Endothelial cell (in vitro differentiated cells): ENCODE measurements at regions not wholly inside any gene's neighbourhood (a gene's known extent, or its start where the extent isn't known, plus 50 kb on each side); places are given as distances from the start of the nearest gene placed in this dataset.

ENCODE experiments used
- DNase-seq: peaks from one replicate; pipeline ENCODE4 v3.0.0; 2021; ENCODE audit warnings: low spot score
- H3K27ac Mint-ChIP-seq: one replicate; pipeline ENCODE4 v1.8.0; 2021; ENCODE audit warnings: mixed read lengths, inconsistent platforms; ENCODE audit not compliant: unreplicated experiment
- H3K27me3 Mint-ChIP-seq: one replicate; pipeline ENCODE4 v1.8.0; 2021; ENCODE audit warnings: mild to moderate bottlenecking, moderate library complexity, mixed read lengths, inconsistent platforms; ENCODE audit not compliant: unreplicated experiment
- H3K36me3 Mint-ChIP-seq: one replicate; pipeline ENCODE4 v1.8.0; 2021; ENCODE audit warnings: mild to moderate bottlenecking, low read depth, mixed read lengths, inconsistent platforms; ENCODE audit not compliant: unreplicated experiment
- H3K4me1 Mint-ChIP-seq: one replicate; pipeline ENCODE4 v1.8.0; 2021; ENCODE audit warnings: mild to moderate bottlenecking, mixed read lengths, inconsistent platforms; ENCODE audit not compliant: unreplicated experiment
- H3K4me3 Mint-ChIP-seq: one replicate; pipeline ENCODE4 v1.8.0; 2021; ENCODE audit warnings: mild to moderate bottlenecking, mixed read lengths, inconsistent platforms; ENCODE audit not compliant: unreplicated experiment
- H3K9me3 Mint-ChIP-seq: one replicate; pipeline ENCODE4 v1.8.0; 2021; ENCODE audit warnings: mixed read lengths, inconsistent platforms; ENCODE audit not compliant: unreplicated experiment
- TF ChIP-seq, protein P1 (sequence below): fragments of 200-600 bp; sonication (generic); IDR thresholded peaks from one replicate; pipeline ENCODE4 v1.5.0; 2021; ENCODE audit warnings: antibody characterized with exemption; ENCODE audit not compliant: unreplicated experiment

DNA sequence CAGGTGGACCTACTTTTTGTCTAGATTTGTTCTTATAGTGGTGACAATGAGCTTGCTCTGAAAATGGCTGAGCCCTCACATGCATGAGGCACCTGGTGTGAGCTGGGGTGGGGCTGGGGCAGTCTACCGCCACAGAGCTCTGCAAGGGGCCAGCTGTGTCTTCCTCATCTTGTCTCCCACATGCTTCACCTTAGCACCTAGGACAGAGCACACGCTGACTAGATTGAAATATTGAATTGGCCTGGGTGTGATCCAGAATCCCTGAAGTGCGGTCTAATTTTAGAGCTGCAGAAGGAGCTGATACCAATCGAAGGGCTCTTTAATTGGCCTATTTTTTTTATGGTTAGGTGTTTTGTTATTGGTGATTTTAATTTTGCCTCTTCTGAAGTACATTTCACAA, 126.1 kb upstream of the NFIB start:
- Mint-ChIP-seq H3K4me3 (no peak overlapping the region), H3K9me3 (no peaks in the 10 kb centered on the region), H3K27ac (no peak overlapping the region), H3K27me3 (peaks cover 3% of the 10 kb centered on the region), H3K4me1 (peaks cover 27% of the 10 kb centered on the region), H3K36me3 (no peaks in the 10 kb centered on the region)
- TF ChIP-seq, protein P1, sequence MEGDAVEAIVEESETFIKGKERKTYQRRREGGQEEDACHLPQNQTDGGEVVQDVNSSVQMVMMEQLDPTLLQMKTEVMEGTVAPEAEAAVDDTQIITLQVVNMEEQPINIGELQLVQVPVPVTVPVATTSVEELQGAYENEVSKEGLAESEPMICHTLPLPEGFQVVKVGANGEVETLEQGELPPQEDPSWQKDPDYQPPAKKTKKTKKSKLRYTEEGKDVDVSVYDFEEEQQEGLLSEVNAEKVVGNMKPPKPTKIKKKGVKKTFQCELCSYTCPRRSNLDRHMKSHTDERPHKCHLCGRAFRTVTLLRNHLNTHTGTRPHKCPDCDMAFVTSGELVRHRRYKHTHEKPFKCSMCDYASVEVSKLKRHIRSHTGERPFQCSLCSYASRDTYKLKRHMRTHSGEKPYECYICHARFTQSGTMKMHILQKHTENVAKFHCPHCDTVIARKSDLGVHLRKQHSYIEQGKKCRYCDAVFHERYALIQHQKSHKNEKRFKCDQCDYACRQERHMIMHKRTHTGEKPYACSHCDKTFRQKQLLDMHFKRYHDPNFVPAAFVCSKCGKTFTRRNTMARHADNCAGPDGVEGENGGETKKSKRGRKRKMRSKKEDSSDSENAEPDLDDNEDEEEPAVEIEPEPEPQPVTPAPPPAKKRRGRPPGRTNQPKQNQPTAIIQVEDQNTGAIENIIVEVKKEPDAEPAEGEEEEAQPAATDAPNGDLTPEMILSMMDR, result no peak
- no peak for DNase-seq

DNA sequence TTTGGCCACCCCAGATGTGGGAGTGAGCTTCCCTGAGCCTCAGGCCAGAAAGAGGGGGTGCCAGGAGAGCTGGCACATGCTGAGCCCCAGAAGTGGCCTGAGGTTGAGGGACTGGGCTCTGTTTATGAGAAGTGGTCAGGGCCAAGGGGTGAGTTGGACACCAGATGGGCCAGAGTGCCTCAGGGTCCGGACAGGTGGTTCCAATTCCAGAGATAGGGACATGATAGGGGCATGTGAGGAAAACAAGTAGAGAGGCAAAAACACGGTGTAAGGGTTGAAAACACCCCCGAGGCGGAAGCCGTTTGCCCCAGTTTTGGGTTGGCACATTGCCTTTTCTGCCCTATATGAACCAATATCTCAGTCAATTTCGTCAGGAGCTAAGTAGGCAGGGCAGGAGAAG, 125.6 kb upstream of the NFIB start:
- peaks cover 3% of the 10 kb centered on the region for H3K27me3 Mint-ChIP-seq
- H3K4me3 Mint-ChIP-seq, result no peak overlapping the region
- H3K36me3 Mint-ChIP-seq, result no peaks in the 10 kb centered on the region
- no peaks in the 10 kb centered on the region for H3K9me3 Mint-ChIP-seq
- peaks cover 31% of the 10 kb centered on the region for H3K4me1 Mint-ChIP-seq
- TF ChIP-seq, protein P1, result no peak
- no peak for DNase-seq
- no peak overlapping the region for H3K27ac Mint-ChIP-seq

DNA sequence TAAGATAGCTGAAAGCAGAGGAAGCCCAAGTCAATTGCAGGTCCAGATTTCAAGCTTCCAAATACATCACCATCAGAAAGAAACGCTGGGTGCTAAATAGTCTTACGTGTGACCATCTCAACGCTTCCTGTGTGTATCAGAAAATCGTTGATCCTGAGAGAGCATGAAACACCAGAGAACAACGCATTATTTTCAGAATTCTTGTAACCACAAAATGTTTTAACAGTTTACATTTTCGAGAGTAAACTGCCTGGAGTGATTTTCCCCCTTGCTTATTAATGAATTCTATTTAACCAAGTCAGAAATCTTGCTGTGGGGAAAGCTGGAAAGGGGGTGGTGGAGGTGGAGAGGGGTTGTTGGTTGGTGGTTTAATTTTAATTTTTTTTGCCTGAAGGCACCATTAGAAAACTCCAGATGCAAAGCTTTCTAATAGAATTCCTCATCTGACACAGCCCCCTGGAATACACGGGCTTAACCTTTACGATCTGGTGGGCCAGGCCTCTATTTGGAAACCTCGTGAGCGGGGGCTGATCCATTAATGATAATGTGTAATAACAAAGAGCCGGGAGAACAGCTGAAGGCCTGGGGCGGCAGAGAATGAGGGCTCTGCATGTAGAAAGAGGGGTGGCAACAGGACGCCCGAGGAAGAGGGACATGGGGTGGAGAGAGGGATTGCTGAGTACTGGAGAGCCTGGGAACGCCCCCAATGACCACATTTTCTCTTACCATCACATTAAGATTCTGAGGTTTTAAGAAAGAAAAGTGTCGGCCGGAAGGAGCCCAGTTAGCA, 124.5 kb upstream of the NFIB start:
- Mint-ChIP-seq H3K4me3 (no peak overlapping the region), H3K27ac (peak overlapping the region; percentile 64), H3K27me3 (peaks cover 3% of the 10 kb centered on the region), H3K4me1 (peaks cover 42% of the 10 kb centered on the region), H3K9me3 (no peaks in the 10 kb centered on the region), H3K36me3 (no peaks in the 10 kb centered on the region)
- TF ChIP-seq, protein P1, result no peak
- no peak for DNase-seq

DNA sequence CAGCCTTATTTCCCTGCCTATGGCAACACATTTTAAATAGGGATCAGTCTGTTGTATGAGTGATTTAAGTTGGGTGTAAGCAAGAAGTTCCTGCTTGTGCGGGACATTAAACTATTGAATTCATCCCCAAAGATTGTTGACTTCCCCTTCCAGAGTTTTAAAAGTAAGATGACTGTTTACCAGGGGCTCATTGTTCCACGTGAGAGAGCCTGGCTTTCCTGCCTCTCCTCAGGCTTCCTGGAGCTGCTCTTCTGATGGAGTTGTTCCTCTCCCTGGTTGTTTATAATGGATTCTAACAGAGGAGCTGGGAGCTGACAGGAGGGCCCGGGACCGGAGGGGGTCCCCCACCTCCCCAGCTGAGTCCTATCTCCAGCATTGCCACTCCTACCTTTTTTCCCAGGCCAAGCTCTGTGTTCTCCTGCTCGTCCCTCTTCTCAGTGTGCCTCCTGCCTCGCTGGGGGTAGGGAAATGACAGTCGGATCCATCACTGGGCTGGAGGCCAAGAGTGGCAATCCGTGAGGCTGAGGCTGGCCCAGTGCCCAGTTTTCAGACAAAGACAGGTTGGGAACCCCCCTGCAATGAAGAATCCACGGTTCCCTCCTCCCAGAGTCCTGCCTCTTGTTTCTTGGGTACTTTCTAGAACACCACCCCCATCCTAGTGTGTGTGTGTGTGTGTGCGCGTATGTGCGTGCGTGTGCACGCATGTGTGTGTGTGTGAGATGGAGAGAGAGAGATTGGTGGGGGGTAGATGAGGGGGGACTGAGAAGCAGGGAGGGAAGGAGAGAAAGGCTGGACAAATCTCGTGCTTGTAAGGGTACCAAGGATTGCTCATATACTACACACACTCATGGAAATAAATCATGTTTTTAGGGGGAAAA, 123.7 kb upstream of the NFIB start:
- no peaks in the 10 kb centered on the region for H3K36me3 Mint-ChIP-seq
- no peak for DNase-seq
- H3K27me3 Mint-ChIP-seq, result peaks cover 3% of the 10 kb centered on the region
- no peaks in the 10 kb centered on the region for H3K9me3 Mint-ChIP-seq
- peak overlapping the region; percentile 8 for H3K4me3 Mint-ChIP-seq
- H3K27ac Mint-ChIP-seq, result peak overlapping the region; percentile 64
- peaks cover 48% of the 10 kb centered on the region for H3K4me1 Mint-ChIP-seq
- TF ChIP-seq, protein P1, result no peak

DNA sequence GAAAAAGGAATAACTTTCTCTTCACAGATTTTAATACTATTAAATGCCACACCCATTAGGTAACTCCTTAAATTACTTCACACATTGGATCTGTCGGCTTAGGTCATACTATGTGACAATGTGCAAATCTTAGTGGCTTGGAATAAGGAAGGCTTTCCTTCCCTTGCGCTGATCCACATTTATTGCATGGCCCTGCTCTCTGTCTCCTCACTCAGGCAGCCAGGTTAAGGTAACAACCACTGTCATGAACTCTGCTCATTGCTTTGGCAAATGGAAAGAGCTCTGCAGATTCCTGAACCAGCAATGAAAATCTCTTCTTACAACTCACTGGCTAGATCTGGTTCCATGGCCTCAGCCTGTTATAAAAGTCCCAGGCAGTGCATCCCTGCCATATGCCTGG, 121.9 kb upstream of the NFIB start:
- DNase-seq, result no peak
- Mint-ChIP-seq H3K4me3 (no peak overlapping the region), H3K27me3 (peaks cover 3% of the 10 kb centered on the region), H3K9me3 (no peaks in the 10 kb centered on the region), H3K36me3 (peaks cover 3% of the 10 kb centered on the region), H3K4me1 (peaks cover 50% of the 10 kb centered on the region), H3K27ac (no peak overlapping the region)
- TF ChIP-seq, protein P1, result no peak
